ENCODE measurements at regions not wholly inside any gene's neighbourhood (a gene's known extent, or its start where the extent isn't known, plus 50 kb on each side); places are given as distances from the start of the nearest gene placed in this dataset.
A peak's percentile ranks its signal among the peaks of the same experiment; 100 is the strongest.
"Not testable (repeated sequence)": the region's sequence is repeated elsewhere in the genome, so short reads cannot be mapped to it uniquely, and the experiment has no call there.

GRCh38 chr2:82993609-82994008 lies 1465.5 kb downstream of the SUCLG1 start:
- H3K4me2 ChIP-seq (ENCODE audit: extremely low read depth, insufficient read depth, low read length): no peak overlapping the region
- no peak overlapping the region for H3K4me3 ChIP-seq (replicated peaks in 1 of 4; ENCODE audit: control extremely low read depth in 1 of 4, insufficient read depth in 1 of 4, low read depth in 3 of 4, low read length in 4 of 4)
- peak in 1 of 2 donors; percentile 26 for DNase-seq (ENCODE audit: low read depth in 2 of 2)
- H4K20me1 ChIP-seq (ENCODE audit: control insufficient read depth, extremely low read depth, insufficient read depth, low read length): no peaks in the 10 kb centered on the region
- no peaks in the 10 kb centered on the region for H3K4me1 ChIP-seq (ENCODE audit: control insufficient read depth, extremely low read depth, insufficient read depth, low read length)
- no peaks in the 10 kb centered on the region for H3K36me3 ChIP-seq (ENCODE audit: control insufficient read depth, insufficient read depth, low read length)
- TF ChIP-seq CTCF (conservative IDR thresholded peaks at IDR 0.05 in 1 of 2, IDR thresholded peaks at IDR 0.05 in 1 of 2; ENCODE audit: low read depth in 1 of 2, low read length in 2 of 2) (no peak), EZH2 (IDR thresholded peaks at IDR 0.05; ENCODE audit: low read length, missing control alignments) (no peak)
- H3K27ac ChIP-seq (ENCODE audit: insufficient read depth, low read length): no peak overlapping the region
- no peaks in the 10 kb centered on the region for H3K9me3 ChIP-seq (ENCODE audit: control insufficient read depth, insufficient read depth, low read depth, low read length)
- H3K9ac ChIP-seq (ENCODE audit: insufficient read depth, low read length): no peak overlapping the region
- H3K27me3 ChIP-seq (ENCODE audit: control insufficient read depth, insufficient read depth, low read length): no peaks in the 10 kb centered on the region
- H3K79me2 ChIP-seq (ENCODE audit: control insufficient read depth, insufficient read depth, low read length): no peaks in the 10 kb centered on the region
- no peak overlapping the region for H2AFZ ChIP-seq (ENCODE audit: low read length)

- Histone ChIP-seq H3K36me3 (ENCODE audit: control insufficient read depth, insufficient read depth, low read length) (no peaks in the 10 kb centered on the region), H3K27me3 (ENCODE audit: control insufficient read depth, insufficient read depth, low read length) (no peaks in the 10 kb centered on the region), H3K4me3 (replicated peaks in 1 of 4; ENCODE audit: control extremely low read depth in 1 of 4, insufficient read depth in 1 of 4, low read depth in 3 of 4, low read length in 4 of 4) (no peak overlapping the region), H4K20me1 (ENCODE audit: control insufficient read depth, extremely low read depth, insufficient read depth, low read length) (no peaks in the 10 kb centered on the region), H3K4me1 (ENCODE audit: control insufficient read depth, extremely low read depth, insufficient read depth, low read length) (no peaks in the 10 kb centered on the region), H3K9me3 (ENCODE audit: control insufficient read depth, insufficient read depth, low read depth, low read length) (no peaks in the 10 kb centered on the region), H3K79me2 (ENCODE audit: control insufficient read depth, insufficient read depth, low read length) (no peaks in the 10 kb centered on the region), H3K9ac (ENCODE audit: insufficient read depth, low read length) (no peak overlapping the region), H2AFZ (ENCODE audit: low read length) (no peak overlapping the region), H3K4me2 (ENCODE audit: extremely low read depth, insufficient read depth, low read length) (no peak overlapping the region), H3K27ac (ENCODE audit: insufficient read depth, low read length) (no peak overlapping the region)
- TF ChIP-seq CTCF (conservative IDR thresholded peaks at IDR 0.05 in 1 of 2, IDR thresholded peaks at IDR 0.05 in 1 of 2; ENCODE audit: low read depth in 1 of 2, low read length in 2 of 2) (no peak), EZH2 (IDR thresholded peaks at IDR 0.05; ENCODE audit: low read length, missing control alignments) (no peak)
- no peak for DNase-seq (ENCODE audit: low read depth in 2 of 2)
These were observed 1466.1 kb downstream of the SUCLG1 start for GRCh38 chr2:82992968-82993367.

- H3K27ac ChIP-seq (ENCODE audit: insufficient read depth, low read length); H3K36me3 ChIP-seq (ENCODE audit: control insufficient read depth, insufficient read depth, low read length): not testable (repeated sequence)
These were observed 1471.4 kb downstream of the SUCLG1 start for GRCh38 chr2:82987706-82988105.

More at GRCh38 chr2:82987706-82988105, 1471.4 kb downstream of the SUCLG1 start:
- not testable (repeated sequence) for H3K9ac ChIP-seq (ENCODE audit: insufficient read depth, low read length); H3K4me2 ChIP-seq (ENCODE audit: extremely low read depth, insufficient read depth, low read length); H3K4me1 ChIP-seq (ENCODE audit: control insufficient read depth, extremely low read depth, insufficient read depth, low read length); H4K20me1 ChIP-seq (ENCODE audit: control insufficient read depth, extremely low read depth, insufficient read depth, low read length); H2AFZ ChIP-seq (ENCODE audit: low read length); DNase-seq (ENCODE audit: low read depth in 2 of 2); H3K9me3 ChIP-seq (ENCODE audit: control insufficient read depth, insufficient read depth, low read depth, low read length); H3K79me2 ChIP-seq (ENCODE audit: control insufficient read depth, insufficient read depth, low read length); H3K27me3 ChIP-seq (ENCODE audit: control insufficient read depth, insufficient read depth, low read length); H3K4me3 ChIP-seq (replicated peaks in 1 of 4; ENCODE audit: control extremely low read depth in 1 of 4, insufficient read depth in 1 of 4, low read depth in 3 of 4, low read length in 4 of 4)

All from fibroblast of lung (primary cell).